Mucosa of descending colon (tissue), 3 donors: ENCODE measurements at regions not wholly inside any gene's neighbourhood (a gene's known extent, or its start where the extent isn't known, plus 50 kb on each side); places are given as distances from the start of the nearest gene placed in this dataset.
"Not testable (repeated sequence)": the region's sequence is repeated elsewhere in the genome, so short reads cannot be mapped to it uniquely, and the experiment has no call there.

ENCODE experiments used
- ATAC-seq: fragments of 200-7000 bp; cut with Tn5 transposase; one replicate; pipeline ENCODE4 v1.9.1; 2020; ENCODE audit warnings: mild to moderate bottlenecking, moderate library complexity
- DNase-seq, 3 donors: peaks; one replicate each; pipeline ENCODE4 v3.0.0-alpha.2; 2020
- H3K36me3 ChIP-seq: fragments of 200-600 bp; one replicate; pipeline ENCODE4 v1.8.0; 2021; ENCODE audit warnings: low read depth, mild to moderate bottlenecking
- H3K4me1 ChIP-seq: fragments of 200-600 bp; one replicate; pipeline ENCODE4 v1.8.0; 2021; ENCODE audit warnings: low read depth, mild to moderate bottlenecking
- H3K4me3 ChIP-seq: fragments of 200-600 bp; one replicate; pipeline ENCODE4 v1.8.0; 2021; ENCODE audit warnings: mild to moderate bottlenecking
- H3K9me3 ChIP-seq: fragments of 200-600 bp; one replicate; pipeline ENCODE4 v1.8.0; 2021; ENCODE audit warnings: mild to moderate bottlenecking
- intact Hi-C, 2 donors: fragments of 100-400 bp; cut with DNase I in 1 of 2; cut with micrococcal nuclease in 1 of 2; formaldehyde crosslinking; loops; one replicate each; pipeline versions ENCODE4 v1.11.0 to v1.11.1; 2022; cut with DNase I, micrococcal nuclease
- TF ChIP-seq, protein P1 (sequence below): fragments of 200-600 bp; IDR thresholded peaks from one replicate; pipeline ENCODE4 v1.8.0; 2022; ENCODE audit warnings: antibody characterized with exemption, mild to moderate bottlenecking
- donor health status: DM: no; HTN: no; CAD: no; lungs with moderate emphysema.
- donor health status: DM: no; HTN: no; CAD: no.
- donor health status: DM: no; HTN: yes; CAD: no.

DNA sequence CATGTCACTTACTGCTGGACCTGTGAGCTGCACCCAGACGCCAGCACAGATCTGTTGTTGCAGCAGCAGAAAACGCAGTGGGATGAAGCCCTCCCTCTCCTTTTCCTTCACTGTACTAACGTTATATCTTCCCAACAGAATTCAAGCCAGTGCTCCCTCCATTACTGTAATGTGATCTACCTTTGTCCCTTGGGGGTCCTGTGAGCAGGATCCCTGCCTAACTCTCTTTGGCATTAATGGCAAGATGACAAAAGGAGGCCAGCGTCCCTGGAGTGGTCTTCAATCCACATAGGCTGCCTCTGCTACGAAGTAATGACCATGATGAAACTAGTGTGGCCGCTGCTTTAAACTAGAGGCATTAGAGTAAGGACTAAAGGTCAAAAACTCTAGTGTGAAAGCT lies 69.3 kb upstream of the SOX14 start:
- Histone ChIP-seq H3K4me3 (no peak overlapping the region), H3K4me1 (no peaks in the 10 kb centered on the region), H3K36me3 (no peaks in the 10 kb centered on the region), H3K9me3 (no peaks in the 10 kb centered on the region)
- no peak for DNase-seq
- TF ChIP-seq, protein P1, sequence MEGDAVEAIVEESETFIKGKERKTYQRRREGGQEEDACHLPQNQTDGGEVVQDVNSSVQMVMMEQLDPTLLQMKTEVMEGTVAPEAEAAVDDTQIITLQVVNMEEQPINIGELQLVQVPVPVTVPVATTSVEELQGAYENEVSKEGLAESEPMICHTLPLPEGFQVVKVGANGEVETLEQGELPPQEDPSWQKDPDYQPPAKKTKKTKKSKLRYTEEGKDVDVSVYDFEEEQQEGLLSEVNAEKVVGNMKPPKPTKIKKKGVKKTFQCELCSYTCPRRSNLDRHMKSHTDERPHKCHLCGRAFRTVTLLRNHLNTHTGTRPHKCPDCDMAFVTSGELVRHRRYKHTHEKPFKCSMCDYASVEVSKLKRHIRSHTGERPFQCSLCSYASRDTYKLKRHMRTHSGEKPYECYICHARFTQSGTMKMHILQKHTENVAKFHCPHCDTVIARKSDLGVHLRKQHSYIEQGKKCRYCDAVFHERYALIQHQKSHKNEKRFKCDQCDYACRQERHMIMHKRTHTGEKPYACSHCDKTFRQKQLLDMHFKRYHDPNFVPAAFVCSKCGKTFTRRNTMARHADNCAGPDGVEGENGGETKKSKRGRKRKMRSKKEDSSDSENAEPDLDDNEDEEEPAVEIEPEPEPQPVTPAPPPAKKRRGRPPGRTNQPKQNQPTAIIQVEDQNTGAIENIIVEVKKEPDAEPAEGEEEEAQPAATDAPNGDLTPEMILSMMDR, result no peak
- intact Hi-C loops, result no loop called here
- ATAC-seq, result no peak

DNA sequence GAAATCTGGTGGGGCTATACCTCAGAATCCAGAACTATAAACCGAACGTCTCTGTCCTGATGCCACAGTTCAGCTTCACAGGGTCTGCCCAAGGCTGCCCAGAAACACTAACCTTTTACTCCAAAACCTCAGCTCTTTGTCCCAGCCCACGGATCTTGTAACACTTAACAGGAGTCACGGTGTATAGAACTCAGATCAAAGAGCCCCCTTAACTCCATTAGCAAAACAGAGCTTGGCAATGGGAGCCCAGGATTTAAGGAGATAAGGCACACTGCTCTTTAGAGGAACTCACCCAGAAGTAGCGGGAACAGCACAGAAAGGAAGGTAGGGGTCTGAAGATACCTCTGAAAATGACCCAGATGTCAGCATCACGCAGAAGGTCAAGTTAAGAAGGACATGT lies 68.8 kb upstream of the SOX14 start:
- Histone ChIP-seq H3K9me3 (no peaks in the 10 kb centered on the region), H3K4me1 (no peaks in the 10 kb centered on the region), H3K4me3 (no peak overlapping the region), H3K36me3 (no peaks in the 10 kb centered on the region)
- intact Hi-C loops, result no loop called here
- TF ChIP-seq, protein P1, result no peak
- no peak for DNase-seq
- ATAC-seq, result no peak

DNA sequence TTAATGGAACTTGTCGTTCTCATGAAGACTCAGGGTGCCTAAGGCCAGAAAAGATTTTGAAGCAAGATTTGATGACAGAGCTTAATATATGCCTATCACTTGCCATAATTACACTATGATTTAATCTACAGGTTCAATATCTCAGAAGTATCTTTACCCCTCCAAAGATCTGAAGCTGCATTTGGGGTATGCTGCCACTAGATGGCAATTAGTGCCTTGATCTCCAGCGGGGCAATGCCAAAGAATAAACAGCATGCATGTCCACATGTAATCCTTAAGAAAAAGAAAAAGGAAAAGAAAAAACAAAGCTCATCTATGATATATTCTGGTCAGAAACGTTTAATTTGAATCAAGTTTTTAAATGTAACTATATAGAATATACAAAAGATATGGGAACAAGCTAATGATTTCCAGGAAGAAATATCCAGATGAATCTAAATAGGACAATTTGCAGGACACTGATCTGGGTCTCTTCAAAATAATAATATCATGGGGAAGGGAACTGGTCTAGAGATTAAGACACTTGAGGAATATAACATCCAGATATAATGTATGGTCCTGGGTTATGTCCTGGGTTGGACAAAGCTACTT lies 55.0 kb upstream of the SOX14 start:
- ATAC-seq, result no peak
- Histone ChIP-seq H3K4me1 (no peaks in the 10 kb centered on the region), H3K36me3 (no peaks in the 10 kb centered on the region), H3K9me3 (no peaks in the 10 kb centered on the region), H3K4me3 (no peak overlapping the region)
- intact Hi-C loops, result no loop called here
- TF ChIP-seq, protein P1, result no peak
- peak in 1 of 3 donors; percentile 7 for DNase-seq

DNA sequence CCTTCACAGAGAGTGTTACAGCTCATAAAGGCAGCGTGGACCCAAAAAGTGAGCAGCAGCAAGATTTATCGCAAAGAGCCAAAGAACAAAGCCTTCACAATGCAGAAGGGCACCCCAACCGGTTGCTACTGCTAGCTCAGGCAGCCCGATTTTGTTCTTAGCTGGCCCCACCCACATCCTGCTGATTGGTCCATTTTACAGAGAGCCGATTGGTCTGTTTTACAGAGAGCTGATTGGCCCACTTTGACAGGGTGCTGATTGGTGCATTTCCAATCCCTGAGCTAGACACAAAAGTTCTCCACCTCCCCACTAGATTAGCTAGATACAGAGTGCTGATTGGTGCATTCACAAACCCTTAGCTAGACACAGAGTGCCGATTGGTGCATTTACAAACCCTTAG lies 50.1 kb upstream of the SOX14 start:
- intact Hi-C loops, H3K9me3 ChIP-seq, DNase-seq, ATAC-seq, H3K36me3 ChIP-seq, H3K4me1 ChIP-seq, H3K4me3 ChIP-seq: not testable (repeated sequence)
